ENCODE measurements at regions not wholly inside any gene's neighbourhood (a gene's known extent, or its start where the extent isn't known, plus 50 kb on each side); places are given as distances from the start of the nearest gene placed in this dataset.

DNA sequence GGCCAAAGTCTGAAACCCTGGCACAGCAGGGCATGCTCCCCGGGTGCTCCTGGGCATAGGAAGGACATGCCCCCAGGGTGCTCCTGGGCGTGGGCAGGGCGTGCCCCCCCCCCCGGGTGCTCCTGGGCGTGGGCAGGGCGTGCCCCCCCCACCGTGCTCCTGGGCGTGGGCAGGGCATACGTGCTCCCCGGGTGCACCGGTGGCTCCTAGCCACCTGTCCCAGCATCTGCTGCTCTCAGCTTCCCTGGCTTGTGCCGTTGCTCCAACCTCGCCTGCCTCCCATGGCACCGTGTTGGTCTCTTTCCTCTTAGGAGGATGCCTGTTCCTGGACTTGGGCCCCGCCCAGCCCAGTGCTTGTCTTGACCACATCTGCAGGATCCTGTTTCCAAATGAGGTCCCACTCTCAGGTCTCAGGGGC lies 95.6 kb upstream of the CTDP1 start:
- no peak overlapping the region for H3K4me3 ChIP-seq (ENCODE audit: low read depth, low read length)
- no peak for DNase-seq (ENCODE audit: low read depth)
- no peak for TF ChIP-seq CTCF (IDR thresholded peaks at IDR 0.05; ENCODE audit: insufficient read depth, low read depth, low read length, missing control alignments)

- no peak overlapping the region for H3K4me3 ChIP-seq (ENCODE audit: low read depth, low read length)
- DNase-seq (ENCODE audit: low read depth), result no peak
- no peak for TF ChIP-seq CTCF (IDR thresholded peaks at IDR 0.05; ENCODE audit: insufficient read depth, low read depth, low read length, missing control alignments)
Observed at GRCh38 chr18:79584491-79585394, 94.9 kb upstream of the CTDP1 start.

- no peak for TF ChIP-seq CTCF (IDR thresholded peaks at IDR 0.05; ENCODE audit: insufficient read depth, low read depth, low read length, missing control alignments)
- no peak overlapping the region for H3K4me3 ChIP-seq (ENCODE audit: low read depth, low read length)
- no peak for DNase-seq (ENCODE audit: low read depth)
Observed at GRCh38 chr18:79585395-79586370, 93.9 kb upstream of the CTDP1 start.

DNA sequence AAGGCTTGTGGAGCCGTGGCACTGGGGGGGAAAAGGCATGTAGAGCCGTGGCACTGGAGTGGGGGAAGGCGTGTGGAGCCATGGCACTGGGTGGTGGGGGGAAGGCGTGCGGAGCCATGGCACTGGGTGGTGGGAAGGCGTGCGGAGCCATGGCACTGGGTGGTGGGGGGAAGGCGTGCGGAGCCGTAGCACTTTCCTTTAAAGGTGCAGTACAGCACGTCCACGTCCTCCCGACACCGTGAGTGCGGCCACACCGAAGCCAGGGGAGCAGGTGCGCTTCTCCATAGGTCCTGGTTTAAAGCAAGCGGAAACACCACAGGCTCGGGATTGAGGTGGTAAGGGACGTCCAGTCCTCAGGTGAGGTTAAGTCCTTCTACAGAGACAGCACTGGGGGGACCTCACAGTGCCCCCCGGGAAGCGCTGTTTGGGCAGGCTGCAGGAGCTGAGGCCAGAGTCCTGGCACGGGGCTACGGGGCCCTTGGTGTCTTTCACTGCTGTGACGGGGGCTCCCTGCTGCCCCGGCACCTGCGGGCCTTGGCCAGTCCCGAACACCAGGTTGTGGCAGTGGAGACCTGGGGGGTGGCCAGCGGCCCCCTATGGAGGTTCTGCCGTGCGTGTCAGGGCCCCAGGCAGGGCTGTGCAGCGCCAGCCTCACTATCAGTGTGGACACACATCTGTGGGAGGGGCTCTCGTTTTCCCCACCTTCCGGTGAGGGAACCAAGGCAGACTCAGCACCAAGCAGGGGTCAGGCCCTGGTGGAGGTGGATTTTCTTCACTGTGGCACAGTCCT lies 93.0 kb upstream of the CTDP1 start:
- H3K4me3 ChIP-seq (ENCODE audit: low read depth, low read length), result no peak overlapping the region
- no peak for DNase-seq (ENCODE audit: low read depth)
- no peak for TF ChIP-seq CTCF (IDR thresholded peaks at IDR 0.05; ENCODE audit: insufficient read depth, low read depth, low read length, missing control alignments)

DNA sequence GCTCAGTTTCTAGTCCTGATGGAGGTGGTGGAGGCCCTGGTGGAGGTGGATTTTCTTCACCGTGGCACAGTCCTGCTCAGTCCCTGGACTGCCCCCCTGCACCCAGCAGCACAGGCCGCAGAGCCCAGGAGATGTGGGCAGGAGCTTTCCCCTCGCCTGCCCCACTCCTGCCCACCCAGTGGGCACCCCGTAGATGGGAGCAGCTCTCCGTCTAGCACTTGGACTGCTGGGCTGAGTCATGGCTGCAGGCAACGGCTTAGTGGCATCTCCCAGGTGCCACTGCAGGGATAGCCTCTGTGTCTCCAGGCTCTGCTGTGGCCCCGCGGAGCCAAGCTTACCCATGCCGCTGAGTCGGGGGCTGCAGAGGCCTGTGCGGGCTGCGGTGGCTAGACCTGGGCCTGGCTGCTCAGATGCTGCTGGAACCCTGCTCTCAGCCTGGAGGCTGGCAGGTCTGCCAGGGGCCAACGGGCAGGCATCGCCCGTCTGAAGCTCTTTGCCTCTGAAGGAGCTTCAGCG lies 92.3 kb upstream of the CTDP1 start:
- no peak for TF ChIP-seq CTCF (IDR thresholded peaks at IDR 0.05; ENCODE audit: insufficient read depth, low read depth, low read length, missing control alignments)
- no peak for DNase-seq (ENCODE audit: low read depth)
- no peak overlapping the region for H3K4me3 ChIP-seq (ENCODE audit: low read depth, low read length)
